Astrocyte (in vitro differentiated cells and primary cell): ENCODE measurements at regions not wholly inside any gene's neighbourhood (a gene's known extent, or its start where the extent isn't known, plus 50 kb on each side); places are given as distances from the start of the nearest gene placed in this dataset.

Experiments
- EZH2 ChIP-seq: IDR thresholded peaks from 2 replicates; pipeline ENCODE4 v1.6.1; 2012; ENCODE audit warnings: mild to moderate bottlenecking, low read length, inconsistent platforms; ENCODE audit not compliant: insufficient read depth
- TF ChIP-seq, protein P1 (sequence below): IDR thresholded peaks from 2 replicates; pipeline ENCODE4 v1.5.1; 2011; ENCODE audit warnings: low read depth, mild to moderate bottlenecking, inconsistent platforms, low read length, moderate library complexity; ENCODE audit not compliant: insufficient read depth

- TF ChIP-seq, protein P1, sequence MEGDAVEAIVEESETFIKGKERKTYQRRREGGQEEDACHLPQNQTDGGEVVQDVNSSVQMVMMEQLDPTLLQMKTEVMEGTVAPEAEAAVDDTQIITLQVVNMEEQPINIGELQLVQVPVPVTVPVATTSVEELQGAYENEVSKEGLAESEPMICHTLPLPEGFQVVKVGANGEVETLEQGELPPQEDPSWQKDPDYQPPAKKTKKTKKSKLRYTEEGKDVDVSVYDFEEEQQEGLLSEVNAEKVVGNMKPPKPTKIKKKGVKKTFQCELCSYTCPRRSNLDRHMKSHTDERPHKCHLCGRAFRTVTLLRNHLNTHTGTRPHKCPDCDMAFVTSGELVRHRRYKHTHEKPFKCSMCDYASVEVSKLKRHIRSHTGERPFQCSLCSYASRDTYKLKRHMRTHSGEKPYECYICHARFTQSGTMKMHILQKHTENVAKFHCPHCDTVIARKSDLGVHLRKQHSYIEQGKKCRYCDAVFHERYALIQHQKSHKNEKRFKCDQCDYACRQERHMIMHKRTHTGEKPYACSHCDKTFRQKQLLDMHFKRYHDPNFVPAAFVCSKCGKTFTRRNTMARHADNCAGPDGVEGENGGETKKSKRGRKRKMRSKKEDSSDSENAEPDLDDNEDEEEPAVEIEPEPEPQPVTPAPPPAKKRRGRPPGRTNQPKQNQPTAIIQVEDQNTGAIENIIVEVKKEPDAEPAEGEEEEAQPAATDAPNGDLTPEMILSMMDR = no peak
- TF ChIP-seq EZH2 = no peak
Observed at GRCh38 chr1:177710696-177711620, 258.9 kb downstream of the SEC16B start.
